GM21825 (cell line): ENCODE measurements at regions not wholly inside any gene's neighbourhood (a gene's known extent, or its start where the extent isn't known, plus 50 kb on each side); places are given as distances from the start of the nearest gene placed in this dataset.

Experiments
- ATAC-seq: cut with Tn5 transposase; IDR thresholded peaks from one replicate; pipeline ENCODE4 v1.9.1; 2021; ENCODE audit warnings: mild to moderate bottlenecking, moderate library complexity; ENCODE audit not compliant: unreplicated experiment

GRCh38 chr13:88068975-88069374 is 397.8 kb downstream of the SLITRK5 start:
- ATAC-seq: no peak

- ATAC-seq: no peak
Observed at GRCh38 chr13:88071371-88071770, 400.2 kb downstream of the SLITRK5 start.

GRCh38 chr13:88074794-88075510 is 403.8 kb downstream of the SLITRK5 start:
- ATAC-seq: no peak

GRCh38 chr13:88085036-88085435 is 413.9 kb downstream of the SLITRK5 start:
- ATAC-seq: no peak

- no peak for ATAC-seq
Observed at GRCh38 chr13:88086577-88086976, 415.4 kb downstream of the SLITRK5 start.

GRCh38 chr13:88097541-88097940 is 426.4 kb downstream of the SLITRK5 start:
- ATAC-seq: no peak

- no peak for ATAC-seq
Observed at GRCh38 chr13:88103824-88104223, 432.7 kb downstream of the SLITRK5 start.

- ATAC-seq: no peak
Observed at GRCh38 chr13:88104576-88104975, 433.4 kb downstream of the SLITRK5 start.

- ATAC-seq: no peak
Observed at GRCh38 chr13:88107570-88107969, 436.4 kb downstream of the SLITRK5 start.

GRCh38 chr13:88112526-88112925 is 441.4 kb downstream of the SLITRK5 start:
- ATAC-seq: no peak

GRCh38 chr13:88115976-88116375 is 444.8 kb downstream of the SLITRK5 start:
- ATAC-seq: no peak

- ATAC-seq: no peak
Observed at GRCh38 chr13:88118952-88119351, 447.8 kb downstream of the SLITRK5 start.

- ATAC-seq: no peak
Observed at GRCh38 chr13:88124142-88124541, 453.0 kb downstream of the SLITRK5 start.

- no peak for ATAC-seq
Observed at GRCh38 chr13:88125055-88125454, 453.9 kb downstream of the SLITRK5 start.

- ATAC-seq: no peak
Observed at GRCh38 chr13:88136098-88136790, 465.1 kb downstream of the SLITRK5 start.

- ATAC-seq: no peak
Observed at GRCh38 chr13:88142653-88143052, 471.5 kb downstream of the SLITRK5 start.

- ATAC-seq: no peak
Observed at GRCh38 chr13:88144580-88144979, 473.4 kb downstream of the SLITRK5 start.

GRCh38 chr13:88153353-88153752 is 482.2 kb downstream of the SLITRK5 start:
- no peak for ATAC-seq

GRCh38 chr13:88154001-88154400 is 482.8 kb downstream of the SLITRK5 start:
- ATAC-seq: no peak

GRCh38 chr13:88162076-88162702 is 491.0 kb downstream of the SLITRK5 start:
- no peak for ATAC-seq

- ATAC-seq: no peak
Observed at GRCh38 chr13:88176231-88176630, 505.1 kb downstream of the SLITRK5 start.

GRCh38 chr13:88183440-88183839 is 512.3 kb downstream of the SLITRK5 start:
- no peak for ATAC-seq
